ENCODE measurements at regions not wholly inside any gene's neighbourhood (a gene's known extent, or its start where the extent isn't known, plus 50 kb on each side); places are given as distances from the start of the nearest gene placed in this dataset.

GRCh38 chr3:82004266-82004665, 242.8 kb upstream of the GBE1 start:
- no peak for TF ChIP-seq POLR2A (IDR thresholded peaks at IDR 0.05; ENCODE audit: low read depth, low read length)
- no peak for TF ChIP-seq POLR2AphosphoS5 (IDR thresholded peaks at IDR 0.05; ENCODE audit: low read depth, low read length)
- no peak for TF ChIP-seq TAF1 (IDR thresholded peaks at IDR 0.05; ENCODE audit: low read depth, low read length)
- TF ChIP-seq SPI1 (IDR thresholded peaks at IDR 0.05; ENCODE audit: low read depth, low read length): no peak

Data from GM12891 (cell line).